Endothelial cell of umbilical vein (primary cell): ENCODE measurements at regions not wholly inside any gene's neighbourhood (a gene's known extent, or its start where the extent isn't known, plus 50 kb on each side); places are given as distances from the start of the nearest gene placed in this dataset.

Experiments
- BruUV-seq: library from RNA; stranded (reverse); fragments of 400-500 nt; replicated peaks from 2 replicates; lab custom pipeline; 2021; lab: Mats Ljungman, UMichigan
- CTCF ChIA-PET: fragments of 300-600, 350-600 bp; sonication (Branson Sonifier 250); formaldehyde crosslinking; loops from one replicate; lab custom pipeline; 2021; ENCODE audit warnings: antibody characterized with exemption, inconsistent platforms; lab: Charles Lee
- POLR2A ChIA-PET: fragments of 300-600, 350-600 bp; sonication (Branson Sonifier 250); formaldehyde crosslinking; loops from one replicate; lab custom pipeline; 2021; ENCODE audit warnings: antibody characterized with exemption, inconsistent platforms; lab: Charles Lee
- DNase-seq: peaks from one replicate; pipeline ENCODE4 v3.0.0-alpha.2; 2011; ENCODE audit warnings: low read depth, low spot score
- FAIRE-seq: peaks from 2 replicates; lab custom pipeline; 2011; peaks lifted over from hg19 to GRCh38; lab: Jason Lieb, UNC
- H2AFZ ChIP-seq: 2 replicates; pipeline ENCODE4 v1.6.0; 2012; ENCODE audit warnings: low read depth, low read length, control low read depth, inconsistent platforms
- H3K27ac ChIP-seq: 2 replicates; pipeline ENCODE4 v1.5.1; 2011; ENCODE audit warnings: low read depth, mild to moderate bottlenecking, control low read depth, low read length, moderate library complexity; ENCODE audit not compliant: insufficient read depth
- H3K27me3 ChIP-seq, 2 experiments: 2 replicates each; pipeline versions ENCODE4 v1.6.0 to v1.6.1; 2011; ENCODE audit warnings: low read length in 2 of 2, mixed read lengths in 1 of 2; ENCODE audit not compliant: control insufficient read depth in 2 of 2, insufficient read depth in 2 of 2
- H3K36me3 ChIP-seq, 2 experiments: 2 replicates in 1 of 2; 3 replicates in 1 of 2; pipeline ENCODE4 v1.5.1; 2011; ENCODE audit warnings: low read length in 2 of 2, mild to moderate bottlenecking in 1 of 2, moderate library complexity in 1 of 2; ENCODE audit not compliant: control insufficient read depth in 2 of 2, insufficient read depth in 2 of 2; ENCODE audit errors: extremely low read depth in 1 of 2
- H3K4me1 ChIP-seq: 3 replicates; pipeline ENCODE4 v1.5.1; 2011; ENCODE audit warnings: mild to moderate bottlenecking, low read length; ENCODE audit not compliant: control insufficient read depth, insufficient read depth; ENCODE audit errors: extremely low read depth
- H3K4me2 ChIP-seq: 2 replicates; pipeline ENCODE4 v1.6.1; 2011; ENCODE audit warnings: low read length, control low read depth, mixed read lengths; ENCODE audit not compliant: insufficient read depth
- H3K4me3 ChIP-seq, 3 experiments: fragments of 200-600 bp in 1 of 3; sonication (generic), shearing (Covaris generic) in 1 of 3; replicated peaks in 1 of 3; 2 replicates each; pipeline ENCODE4 v1.5.1; 2011 to 2016; ENCODE audit warnings: control low read depth in 3 of 3, low read length in 3 of 3, mild to moderate bottlenecking in 2 of 3, inconsistent platforms in 1 of 3, low read depth in 1 of 3, moderate library complexity in 1 of 3; ENCODE audit not compliant: insufficient read depth in 1 of 3
- H3K79me2 ChIP-seq: 2 replicates; pipeline ENCODE4 v1.6.0; 2012; ENCODE audit warnings: low read length, inconsistent platforms; ENCODE audit not compliant: control insufficient read depth, insufficient read depth
- H3K9ac ChIP-seq: replicated peaks from 2 replicates; pipeline ENCODE3; 2011; ENCODE audit warnings: low read length, control low read depth; ENCODE audit not compliant: insufficient read depth; ENCODE audit errors: extremely low read depth
- H3K9me1 ChIP-seq: replicated peaks from 3 replicates; pipeline ENCODE4 v1.6.0; 2011; ENCODE audit warnings: mild to moderate bottlenecking, low read length; ENCODE audit not compliant: control insufficient read depth, insufficient read depth; ENCODE audit errors: extremely low read depth
- H3K9me3 ChIP-seq: replicated peaks from 2 replicates; pipeline ENCODE4 v1.5.1; 2012; ENCODE audit warnings: low read length, inconsistent platforms; ENCODE audit not compliant: control insufficient read depth, insufficient read depth
- H4K20me1 ChIP-seq: replicated peaks from 2 replicates; pipeline ENCODE3; 2011; ENCODE audit warnings: mild to moderate bottlenecking, low read length; ENCODE audit not compliant: control insufficient read depth, insufficient read depth; ENCODE audit errors: extremely low read depth
- CTCF ChIP-seq, 2 donors: IDR thresholded peaks; 1 replicate in 1 of 2; 2 replicates in 1 of 2; pipeline ENCODE4 v1.5.1; 2011; ENCODE audit warnings: low read length in 2 of 2, mild to moderate bottlenecking in 2 of 2, moderate library complexity in 2 of 2, control low read depth in 1 of 2, inconsistent platforms in 1 of 2, low read depth in 1 of 2; ENCODE audit not compliant: insufficient read depth in 1 of 2; ENCODE audit errors: extremely low read depth in 1 of 2
- EZH2 ChIP-seq: IDR thresholded peaks from 2 replicates; pipeline ENCODE4 v1.6.1; 2012; ENCODE audit warnings: borderline replicate concordance, low read depth, mild to moderate bottlenecking, moderate library complexity, low read length, inconsistent platforms; ENCODE audit not compliant: severe bottlenecking
- FOS ChIP-seq: IDR thresholded peaks from 2 replicates; pipeline ENCODE4 v1.6.1; 2011; ENCODE audit warnings: mild to moderate bottlenecking, low read length, moderate library complexity, borderline replicate concordance; ENCODE audit not compliant: insufficient read depth
- GATA2 ChIP-seq: IDR thresholded peaks from 2 replicates; pipeline ENCODE4 v1.7.0; 2011; ENCODE audit warnings: low read depth, mild to moderate bottlenecking, moderate library complexity, mixed read lengths, low read length; ENCODE audit not compliant: insufficient read length, insufficient read depth
- JUN ChIP-seq: IDR thresholded peaks from 2 replicates; pipeline ENCODE4 v1.6.1; 2011; ENCODE audit warnings: borderline replicate concordance, low read depth; ENCODE audit not compliant: insufficient read length, insufficient read depth
- MYC ChIP-seq: IDR thresholded peaks from one replicate; pipeline ENCODE4 v1.6.1; 2011; ENCODE audit warnings: mild to moderate bottlenecking, low read depth, low read length
- POLR2A ChIP-seq: IDR thresholded peaks from 2 replicates; pipeline ENCODE4 v1.6.1; 2012; ENCODE audit warnings: low read depth, mild to moderate bottlenecking, control low read depth, low read length
- POLR2AphosphoS5 ChIP-seq: IDR thresholded peaks from 2 replicates; pipeline ENCODE4 v1.6.1; 2012; ENCODE audit warnings: low read depth, mild to moderate bottlenecking, control low read depth, low read length, moderate library complexity; ENCODE audit not compliant: insufficient read depth
- dilution Hi-C: fragments of 300-500 bp; cut with MboI; formaldehyde crosslinking; loops from one replicate; pipeline ENCODE4 v1.15.0; 2019; ENCODE audit warnings: low sequenced_read_pairs; ENCODE audit not compliant: extremely low pct_ligation_motif_present
- intact Hi-C: fragments of 100-400 bp; cut with micrococcal nuclease; formaldehyde crosslinking; loops from one replicate; pipeline ENCODE4 v1.10.0; 2022
- TF ChIP-seq, protein P1 (sequence below): IDR thresholded peaks from 2 replicates; pipeline ENCODE4 v1.6.1; 2011; ENCODE audit not compliant: insufficient read depth, insufficient read length

GRCh38 chr7:17552952-17553351 is 254.5 kb downstream of the AHR start:
- no peaks in the 10 kb centered on the region for H3K9me3 ChIP-seq
- no peaks in the 10 kb centered on the region for H3K9me1 ChIP-seq
- no TSS peak for BruUV-seq
- H3K4me3 ChIP-seq, result no peak overlapping the region
- intact Hi-C loops (no loop called here), dilution Hi-C loops (no loop called here)
- H3K27ac ChIP-seq, result no peak overlapping the region
- no peaks in the 10 kb centered on the region for H3K79me2 ChIP-seq
- TF ChIP-seq GATA2, result no peak
- no peak for TF ChIP-seq FOS
- TF ChIP-seq POLR2AphosphoS5, result no peak
- no peak for TF ChIP-seq MYC
- no peak for TF ChIP-seq POLR2A
- no peak for TF ChIP-seq JUN
- no peak for TF ChIP-seq EZH2
- no peak for TF ChIP-seq CTCF (IDR thresholded peaks at IDR 0.05; ENCODE audit: extremely low read depth in 1 of 2, insufficient read depth in 1 of 2, low read depth in 1 of 2, low read length in 2 of 2)
- TF ChIP-seq, protein P1, sequence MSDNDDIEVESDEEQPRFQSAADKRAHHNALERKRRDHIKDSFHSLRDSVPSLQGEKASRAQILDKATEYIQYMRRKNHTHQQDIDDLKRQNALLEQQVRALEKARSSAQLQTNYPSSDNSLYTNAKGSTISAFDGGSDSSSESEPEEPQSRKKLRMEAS, result no peak
- DNase-seq (no peak), FAIRE-seq (no peak)
- H4K20me1 ChIP-seq, result no peaks in the 10 kb centered on the region
- no peaks in the 10 kb centered on the region for H3K36me3 ChIP-seq
- no peak overlapping the region for H2AFZ ChIP-seq
- POLR2A ChIA-PET, result no interaction called here
- H3K4me1 ChIP-seq, result no peaks in the 10 kb centered on the region
- CTCF ChIA-PET, result no interaction called here
- H3K27me3 ChIP-seq, result no peaks in the 10 kb centered on the region
- no peak overlapping the region for H3K9ac ChIP-seq
- H3K4me2 ChIP-seq, result no peak overlapping the region
